ENCODE measurements at regions not wholly inside any gene's neighbourhood (a gene's known extent, or its start where the extent isn't known, plus 50 kb on each side); places are given as distances from the start of the nearest gene placed in this dataset.

- H2AFZ ChIP-seq (ENCODE audit: low read length), result no peak overlapping the region
- no peak overlapping the region for H3K4me2 ChIP-seq (ENCODE audit: low read depth, low read length)
- H3K27ac ChIP-seq (ENCODE audit: low read length), result no peak overlapping the region
- no peak overlapping the region for H3K4me3 ChIP-seq (ENCODE audit: low read length)
- H3F3A ChIP-seq (ENCODE audit: insufficient read depth, low read length), result no peaks in the 10 kb centered on the region
- no peaks in the 10 kb centered on the region for H3K9me2 ChIP-seq (replicated peaks; ENCODE audit: insufficient read depth, low read length)
- no peaks in the 10 kb centered on the region for H3K79me2 ChIP-seq (ENCODE audit: low read length)
- no peak overlapping the region for H3K9ac ChIP-seq (ENCODE audit: low read length)
- H3K27me3 ChIP-seq (replicated peaks; ENCODE audit: insufficient read depth, low read length), result no peaks in the 10 kb centered on the region
- H4K20me1 ChIP-seq (ENCODE audit: insufficient read depth, low read length), result no peaks in the 10 kb centered on the region
- H3K9me3 ChIP-seq (replicated peaks; ENCODE audit: insufficient read depth, low read length), result no peaks in the 10 kb centered on the region
- no peak for TF ChIP-seq EZH2 (optimal IDR thresholded peaks at IDR 0.05; ENCODE audit: low read depth, low read length)
- H3K4me1 ChIP-seq (ENCODE audit: low read length), result no peaks in the 10 kb centered on the region
- no peak for DNase-seq
- H3K36me3 ChIP-seq (replicated peaks; ENCODE audit: insufficient read depth, low read length), result no peaks in the 10 kb centered on the region
These were observed 729.5 kb upstream of the ADGRL2 start for GRCh38 chr1:81071072-81071858.

GRCh38 chr1:81069856-81070255, 730.9 kb upstream of the ADGRL2 start:
- no peaks in the 10 kb centered on the region for H3K36me3 ChIP-seq (replicated peaks; ENCODE audit: insufficient read depth, low read length)
- TF ChIP-seq EZH2phosphoT487 (IDR thresholded peaks at IDR 0.05; ENCODE audit: low read length), result no peak
- TF ChIP-seq, protein P1, sequence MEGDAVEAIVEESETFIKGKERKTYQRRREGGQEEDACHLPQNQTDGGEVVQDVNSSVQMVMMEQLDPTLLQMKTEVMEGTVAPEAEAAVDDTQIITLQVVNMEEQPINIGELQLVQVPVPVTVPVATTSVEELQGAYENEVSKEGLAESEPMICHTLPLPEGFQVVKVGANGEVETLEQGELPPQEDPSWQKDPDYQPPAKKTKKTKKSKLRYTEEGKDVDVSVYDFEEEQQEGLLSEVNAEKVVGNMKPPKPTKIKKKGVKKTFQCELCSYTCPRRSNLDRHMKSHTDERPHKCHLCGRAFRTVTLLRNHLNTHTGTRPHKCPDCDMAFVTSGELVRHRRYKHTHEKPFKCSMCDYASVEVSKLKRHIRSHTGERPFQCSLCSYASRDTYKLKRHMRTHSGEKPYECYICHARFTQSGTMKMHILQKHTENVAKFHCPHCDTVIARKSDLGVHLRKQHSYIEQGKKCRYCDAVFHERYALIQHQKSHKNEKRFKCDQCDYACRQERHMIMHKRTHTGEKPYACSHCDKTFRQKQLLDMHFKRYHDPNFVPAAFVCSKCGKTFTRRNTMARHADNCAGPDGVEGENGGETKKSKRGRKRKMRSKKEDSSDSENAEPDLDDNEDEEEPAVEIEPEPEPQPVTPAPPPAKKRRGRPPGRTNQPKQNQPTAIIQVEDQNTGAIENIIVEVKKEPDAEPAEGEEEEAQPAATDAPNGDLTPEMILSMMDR (IDR thresholded peaks at IDR 0.05; ENCODE audit: low read length), result no peak
- no peak for TF ChIP-seq EZH2 (optimal IDR thresholded peaks at IDR 0.05; ENCODE audit: low read depth, low read length)

GRCh38 chr1:81068726-81069125, 732.0 kb upstream of the ADGRL2 start:
- no peak for DNase-seq
- H3K9me3 ChIP-seq (replicated peaks; ENCODE audit: insufficient read depth, low read length), result no peaks in the 10 kb centered on the region
- H4K20me1 ChIP-seq (ENCODE audit: insufficient read depth, low read length), result no peaks in the 10 kb centered on the region
- H3F3A ChIP-seq (ENCODE audit: insufficient read depth, low read length), result no peaks in the 10 kb centered on the region
- H3K27me3 ChIP-seq (replicated peaks; ENCODE audit: insufficient read depth, low read length), result no peaks in the 10 kb centered on the region
- H3K4me1 ChIP-seq (ENCODE audit: low read length), result no peaks in the 10 kb centered on the region
- no peak overlapping the region for H3K4me2 ChIP-seq (ENCODE audit: low read depth, low read length)
- TF ChIP-seq EZH2phosphoT487 (IDR thresholded peaks at IDR 0.05; ENCODE audit: low read length) (no peak), EZH2 (optimal IDR thresholded peaks at IDR 0.05; ENCODE audit: low read depth, low read length) (no peak)
- TF ChIP-seq, protein P1 (IDR thresholded peaks at IDR 0.05; ENCODE audit: low read length), result no peak
- H2AFZ ChIP-seq (ENCODE audit: low read length), result no peak overlapping the region
- no peak overlapping the region for H3K27ac ChIP-seq (ENCODE audit: low read length)
- no peak overlapping the region for H3K4me3 ChIP-seq (ENCODE audit: low read length)
- H3K36me3 ChIP-seq (replicated peaks; ENCODE audit: insufficient read depth, low read length), result no peaks in the 10 kb centered on the region
- no peak overlapping the region for H3K9ac ChIP-seq (ENCODE audit: low read length)
- no peaks in the 10 kb centered on the region for H3K9me2 ChIP-seq (replicated peaks; ENCODE audit: insufficient read depth, low read length)
- no peaks in the 10 kb centered on the region for H3K79me2 ChIP-seq (ENCODE audit: low read length)

More at GRCh38 chr1:81069856-81070255, 730.9 kb upstream of the ADGRL2 start:
- Histone ChIP-seq H3K79me2 (ENCODE audit: low read length) (no peaks in the 10 kb centered on the region), H3K4me1 (ENCODE audit: low read length) (no peaks in the 10 kb centered on the region), H3F3A (ENCODE audit: insufficient read depth, low read length) (no peaks in the 10 kb centered on the region), H3K4me3 (ENCODE audit: low read length) (no peak overlapping the region), H3K4me2 (ENCODE audit: low read depth, low read length) (no peak overlapping the region), H2AFZ (ENCODE audit: low read length) (no peak overlapping the region), H3K9ac (ENCODE audit: low read length) (no peak overlapping the region), H4K20me1 (ENCODE audit: insufficient read depth, low read length) (no peaks in the 10 kb centered on the region), H3K27me3 (replicated peaks; ENCODE audit: insufficient read depth, low read length) (no peaks in the 10 kb centered on the region), H3K27ac (ENCODE audit: low read length) (no peak overlapping the region), H3K9me2 (replicated peaks; ENCODE audit: insufficient read depth, low read length) (no peaks in the 10 kb centered on the region), H3K9me3 (replicated peaks; ENCODE audit: insufficient read depth, low read length) (no peaks in the 10 kb centered on the region)
- no peak for DNase-seq

DNA sequence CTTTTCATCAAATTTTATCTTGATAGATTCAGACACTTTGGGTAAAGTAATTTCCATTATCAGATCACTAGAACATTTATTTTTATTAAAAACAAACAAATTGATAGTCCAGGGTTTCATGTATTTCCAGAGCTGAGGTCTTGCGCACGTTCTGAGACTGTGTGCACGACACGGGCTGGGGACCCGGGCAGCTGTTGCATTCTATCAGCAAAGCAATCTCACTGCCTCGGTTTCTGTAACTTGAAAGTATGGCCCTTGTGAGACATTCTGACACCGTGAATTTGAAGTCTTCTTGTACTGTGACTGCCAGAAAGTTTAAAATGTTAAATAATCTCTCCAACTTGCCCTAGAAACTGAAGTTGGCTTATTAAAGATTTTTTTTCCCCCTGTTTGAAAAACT, 746.9 kb upstream of the ADGRL2 start:
- TF ChIP-seq, protein P1 (IDR thresholded peaks at IDR 0.05; ENCODE audit: low read length), result no peak
- TF ChIP-seq EZH2 (optimal IDR thresholded peaks at IDR 0.05; ENCODE audit: low read depth, low read length), result no peak
- TF ChIP-seq EZH2phosphoT487 (IDR thresholded peaks at IDR 0.05; ENCODE audit: low read length), result no peak

More for the DNA sequence above, 746.9 kb upstream of the ADGRL2 start:
- no peaks in the 10 kb centered on the region for H3K36me3 ChIP-seq (replicated peaks; ENCODE audit: insufficient read depth, low read length)
- H3K9ac ChIP-seq (ENCODE audit: low read length), result no peak overlapping the region
- H3K27ac ChIP-seq (ENCODE audit: low read length), result no peak overlapping the region
- no peaks in the 10 kb centered on the region for H3K79me2 ChIP-seq (ENCODE audit: low read length)
- no peak overlapping the region for H3K4me3 ChIP-seq (ENCODE audit: low read length)
- no peaks in the 10 kb centered on the region for H3K4me1 ChIP-seq (ENCODE audit: low read length)
- H3K9me3 ChIP-seq (replicated peaks; ENCODE audit: insufficient read depth, low read length), result no peaks in the 10 kb centered on the region
- DNase-seq, result no peak
- H2AFZ ChIP-seq (ENCODE audit: low read length), result no peak overlapping the region
- no peaks in the 10 kb centered on the region for H3K9me2 ChIP-seq (replicated peaks; ENCODE audit: insufficient read depth, low read length)
- H3K4me2 ChIP-seq (ENCODE audit: low read depth, low read length), result no peak overlapping the region
- no peaks in the 10 kb centered on the region for H3K27me3 ChIP-seq (replicated peaks; ENCODE audit: insufficient read depth, low read length)
- no peaks in the 10 kb centered on the region for H3F3A ChIP-seq (ENCODE audit: insufficient read depth, low read length)
- no peaks in the 10 kb centered on the region for H4K20me1 ChIP-seq (ENCODE audit: insufficient read depth, low read length)

Measured in MM.1S (cell line).